HFF-Myc (cell line): ENCODE measurements at regions not wholly inside any gene's neighbourhood (a gene's known extent, or its start where the extent isn't known, plus 50 kb on each side); places are given as distances from the start of the nearest gene placed in this dataset.

ENCODE experiments used
- DNase-seq: peaks from one replicate; pipeline ENCODE4 v3.0.0-alpha.2; 2011; ENCODE audit warnings: low read depth; ENCODE audit errors: extremely low read depth
- H3K4me3 ChIP-seq: replicated peaks from 2 replicates; pipeline ENCODE4 v1.5.1; 2011; ENCODE audit warnings: low read depth, mild to moderate bottlenecking, control low read depth, low read length
- TF ChIP-seq, protein P1 (sequence below): IDR thresholded peaks from 2 replicates; pipeline ENCODE4 v1.5.1; 2012; ENCODE audit warnings: mild to moderate bottlenecking, low read depth, low read length, control low read depth; ENCODE audit errors: missing control alignments

DNA sequence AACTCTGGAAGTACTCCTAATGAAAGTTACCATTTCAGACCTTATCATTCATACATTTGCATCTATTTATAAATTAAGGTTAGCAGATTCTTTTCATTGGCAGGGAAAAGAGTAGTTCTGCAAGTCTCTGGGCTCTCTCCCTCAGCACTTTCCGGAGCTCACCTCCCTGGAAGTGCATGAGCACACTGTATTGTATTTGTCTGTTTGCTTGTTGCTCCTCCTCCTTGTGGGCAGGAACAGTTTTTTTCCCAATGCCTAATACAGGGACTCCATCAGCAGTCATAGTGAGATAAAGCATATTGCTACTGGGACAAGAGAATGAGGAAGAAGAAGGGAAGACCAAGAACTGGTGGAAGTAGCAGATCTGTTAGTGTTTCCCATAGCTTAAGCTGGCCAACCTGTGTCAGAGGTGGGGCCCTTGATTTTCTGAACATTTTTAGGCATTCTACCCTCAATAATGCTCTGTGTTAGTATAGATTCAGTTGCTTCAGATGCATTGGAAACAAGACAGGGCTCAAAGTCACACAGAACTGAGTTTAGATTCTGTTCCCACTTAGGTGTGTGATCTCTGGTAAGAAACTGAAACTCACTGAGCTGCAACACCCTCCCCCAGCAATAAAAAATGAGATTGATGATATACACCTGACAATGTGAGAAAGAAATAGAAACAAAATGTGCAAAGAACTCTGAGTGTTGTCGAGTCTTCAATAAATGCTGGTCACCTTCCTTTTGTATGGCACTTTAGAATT lies 407.8 kb downstream of the TUSC7 start:
- TF ChIP-seq, protein P1, sequence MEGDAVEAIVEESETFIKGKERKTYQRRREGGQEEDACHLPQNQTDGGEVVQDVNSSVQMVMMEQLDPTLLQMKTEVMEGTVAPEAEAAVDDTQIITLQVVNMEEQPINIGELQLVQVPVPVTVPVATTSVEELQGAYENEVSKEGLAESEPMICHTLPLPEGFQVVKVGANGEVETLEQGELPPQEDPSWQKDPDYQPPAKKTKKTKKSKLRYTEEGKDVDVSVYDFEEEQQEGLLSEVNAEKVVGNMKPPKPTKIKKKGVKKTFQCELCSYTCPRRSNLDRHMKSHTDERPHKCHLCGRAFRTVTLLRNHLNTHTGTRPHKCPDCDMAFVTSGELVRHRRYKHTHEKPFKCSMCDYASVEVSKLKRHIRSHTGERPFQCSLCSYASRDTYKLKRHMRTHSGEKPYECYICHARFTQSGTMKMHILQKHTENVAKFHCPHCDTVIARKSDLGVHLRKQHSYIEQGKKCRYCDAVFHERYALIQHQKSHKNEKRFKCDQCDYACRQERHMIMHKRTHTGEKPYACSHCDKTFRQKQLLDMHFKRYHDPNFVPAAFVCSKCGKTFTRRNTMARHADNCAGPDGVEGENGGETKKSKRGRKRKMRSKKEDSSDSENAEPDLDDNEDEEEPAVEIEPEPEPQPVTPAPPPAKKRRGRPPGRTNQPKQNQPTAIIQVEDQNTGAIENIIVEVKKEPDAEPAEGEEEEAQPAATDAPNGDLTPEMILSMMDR: no peak
- H3K4me3 ChIP-seq: no peak overlapping the region
- no peak for DNase-seq

DNA sequence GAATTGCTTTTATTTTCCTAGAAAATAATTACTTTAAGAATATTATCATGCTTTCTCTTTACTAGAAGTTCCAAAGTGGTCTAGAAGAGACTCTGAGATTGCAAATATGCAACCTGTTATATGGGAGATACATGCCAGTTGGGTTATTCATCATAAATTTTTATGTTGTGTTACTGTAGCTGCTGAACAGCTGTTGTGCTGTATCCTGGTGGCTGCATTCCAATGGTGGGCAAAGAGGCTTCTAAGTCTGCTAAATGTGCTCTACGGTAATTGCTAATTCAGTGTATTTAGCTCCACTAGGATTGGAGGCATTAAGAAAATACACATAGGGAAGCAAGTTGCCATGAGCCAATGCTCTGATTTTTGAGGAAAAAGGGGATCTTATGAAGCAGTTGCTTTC lies 409.0 kb downstream of the TUSC7 start:
- TF ChIP-seq, protein P1: no peak
- no peak overlapping the region for H3K4me3 ChIP-seq

DNA sequence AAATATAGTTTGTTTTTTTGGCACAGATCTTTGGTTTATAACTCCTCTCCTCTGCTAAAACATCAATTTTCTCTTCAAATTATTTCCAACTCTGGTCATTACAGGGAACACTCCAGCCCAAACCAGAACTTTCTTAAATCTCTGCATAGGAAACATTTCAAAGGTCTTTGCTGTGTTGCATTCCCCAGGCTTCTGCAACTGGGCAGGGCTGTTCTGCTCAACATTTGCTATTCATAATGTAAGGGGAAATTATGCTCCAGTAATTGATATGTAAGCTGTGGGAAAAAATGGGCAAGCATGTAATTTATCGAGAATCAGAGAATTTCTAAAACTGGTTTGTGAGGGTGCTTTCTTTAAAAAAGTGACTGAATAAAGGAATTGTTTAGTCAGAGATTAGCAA lies 410.4 kb downstream of the TUSC7 start:
- no peak overlapping the region for H3K4me3 ChIP-seq
- TF ChIP-seq, protein P1: no peak
- DNase-seq: no peak

More for the DNA sequence above, 409.0 kb downstream of the TUSC7 start:
- DNase-seq: no peak

DNA sequence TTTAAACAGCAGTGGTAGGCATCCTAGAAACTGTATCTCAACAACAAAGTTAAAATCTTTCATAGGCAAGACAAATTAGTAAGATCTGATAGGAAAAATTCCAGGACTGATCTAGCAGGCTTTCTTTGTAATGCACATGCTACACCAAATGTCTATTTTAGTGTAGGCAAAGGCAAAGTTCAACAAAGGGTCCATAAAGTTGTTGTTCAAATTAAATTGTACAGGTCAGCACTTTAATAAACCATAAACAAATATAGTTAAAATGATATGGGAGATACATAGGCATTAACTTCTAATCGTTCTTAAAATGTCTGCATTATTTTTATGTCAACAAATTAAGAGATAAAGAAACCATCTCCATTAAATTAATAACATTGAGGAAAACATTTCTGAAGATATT lies 413.0 kb downstream of the TUSC7 start:
- TF ChIP-seq, protein P1: no peak
- H3K4me3 ChIP-seq: no peak overlapping the region

DNA sequence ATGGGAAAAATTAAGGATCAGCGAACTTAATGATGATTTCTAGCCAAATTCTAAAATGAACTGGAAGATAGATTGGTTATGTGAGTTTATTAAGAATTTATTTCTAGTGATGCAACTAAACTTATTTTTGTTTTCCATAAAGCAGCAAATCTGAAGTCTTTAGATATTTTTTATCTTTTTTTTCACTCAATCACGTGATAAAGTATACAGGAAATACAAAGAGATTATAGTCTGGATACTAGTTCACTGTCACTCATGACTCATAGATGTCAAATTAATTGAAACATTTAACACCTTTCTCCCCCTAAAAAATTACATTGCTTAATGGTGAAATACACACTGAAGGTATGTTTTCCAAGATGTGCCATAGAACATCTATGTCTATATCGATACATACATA lies 416.9 kb downstream of the TUSC7 start:
- no peak for DNase-seq
- no peak overlapping the region for H3K4me3 ChIP-seq
- TF ChIP-seq, protein P1: no peak

More for the DNA sequence above, 413.0 kb downstream of the TUSC7 start:
- no peak for DNase-seq

DNA sequence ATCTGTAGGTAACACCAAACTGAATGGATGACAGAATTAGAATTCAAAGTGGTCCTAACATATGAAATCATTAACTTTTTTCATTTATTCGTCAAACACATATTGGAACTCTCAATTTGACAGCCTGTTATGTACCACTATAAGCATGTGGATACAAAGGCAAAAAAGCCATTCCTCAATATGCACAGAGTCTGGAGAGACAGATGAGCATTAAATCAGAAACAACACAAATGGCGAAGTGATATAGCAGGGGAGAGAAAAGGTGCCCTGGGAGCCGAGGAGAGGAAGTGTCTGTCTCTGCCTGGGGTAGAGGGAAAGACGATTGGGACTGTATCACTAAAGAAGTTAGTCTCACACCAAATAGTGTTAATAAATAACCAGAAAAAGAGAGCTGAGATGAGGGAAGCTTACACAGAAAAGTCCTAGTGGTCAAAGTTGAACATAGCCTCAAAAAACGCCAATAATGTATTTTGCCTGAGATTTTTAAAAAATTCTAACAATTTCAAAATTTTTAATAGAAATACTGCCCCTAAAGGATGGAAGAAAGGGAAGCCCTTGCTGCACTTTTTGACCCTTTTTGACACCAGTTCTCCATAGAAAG lies 417.5 kb downstream of the TUSC7 start:
- TF ChIP-seq, protein P1: no peak

More for the DNA sequence above, 417.5 kb downstream of the TUSC7 start:
- DNase-seq: no peak
- H3K4me3 ChIP-seq: no peak overlapping the region
